GM06990 (cell line): ENCODE measurements at regions not wholly inside any gene's neighbourhood (a gene's known extent, or its start where the extent isn't known, plus 50 kb on each side); places are given as distances from the start of the nearest gene placed in this dataset.

ENCODE experiments used
- DNase-seq: peaks from one replicate; pipeline ENCODE4 v3.0.0-alpha.2; 2011; ENCODE audit not compliant: insufficient read length; ENCODE audit errors: extremely low read depth
- H3K27me3 ChIP-seq: replicated peaks from 2 replicates; pipeline ENCODE4 v1.6.0; 2011; ENCODE audit warnings: low read length; ENCODE audit not compliant: control insufficient read depth, insufficient read depth
- H3K36me3 ChIP-seq: 2 replicates; pipeline ENCODE4 v1.5.1; 2011; ENCODE audit warnings: low read length; ENCODE audit not compliant: control insufficient read depth, insufficient read depth
- H3K4me3 ChIP-seq: replicated peaks from 2 replicates; pipeline ENCODE4 v1.5.1; 2011; ENCODE audit warnings: low read depth, mild to moderate bottlenecking, control low read depth, low read length
- CTCF ChIP-seq: IDR thresholded peaks from 2 replicates; pipeline ENCODE4 v1.5.1; 2011; ENCODE audit warnings: low read length, control low read depth, mild to moderate bottlenecking, inconsistent platforms; ENCODE audit not compliant: insufficient read depth, poor library complexity, severe bottlenecking

- no peak for DNase-seq
- Histone ChIP-seq H3K36me3 (no peaks in the 10 kb centered on the region), H3K4me3 (no peak overlapping the region), H3K27me3 (no peaks in the 10 kb centered on the region)
- TF ChIP-seq CTCF, result no peak
Observed at GRCh38 chr6:145139140-145139850, 596.0 kb downstream of the EPM2A start.

GRCh38 chr6:145139895-145140294 is 595.4 kb downstream of the EPM2A start:
- no peaks in the 10 kb centered on the region for H3K27me3 ChIP-seq
- TF ChIP-seq CTCF, result no peak
- H3K4me3 ChIP-seq, result no peak overlapping the region
- no peak for DNase-seq
- no peaks in the 10 kb centered on the region for H3K36me3 ChIP-seq

GRCh38 chr6:145141572-145141971 is 593.7 kb downstream of the EPM2A start:
- TF ChIP-seq CTCF, result no peak
- DNase-seq, result no peak
- Histone ChIP-seq H3K36me3 (no peaks in the 10 kb centered on the region), H3K4me3 (no peak overlapping the region), H3K27me3 (no peaks in the 10 kb centered on the region)

DNA sequence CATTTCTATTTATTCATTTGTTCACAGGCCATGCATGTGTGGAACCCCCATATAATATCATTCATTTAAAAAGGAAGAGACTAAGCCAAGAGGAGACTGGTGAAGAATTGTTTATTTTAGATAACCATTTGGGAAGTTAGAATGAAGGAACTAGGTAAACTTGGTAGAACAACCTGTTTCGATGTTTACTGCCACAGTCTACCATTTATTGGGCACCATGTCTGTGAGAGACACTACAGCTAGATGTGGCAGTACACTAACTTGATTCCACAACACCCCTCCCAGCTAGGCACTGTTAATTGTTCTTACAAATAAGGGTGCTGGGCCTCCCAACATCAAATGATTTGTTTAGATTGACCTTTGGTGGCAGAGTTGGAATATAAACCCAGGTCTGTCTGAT is 592.4 kb downstream of the EPM2A start:
- H3K27me3 ChIP-seq, result no peaks in the 10 kb centered on the region
- TF ChIP-seq CTCF, result no peak
- DNase-seq, result no peak
- no peak overlapping the region for H3K4me3 ChIP-seq
- no peaks in the 10 kb centered on the region for H3K36me3 ChIP-seq

GRCh38 chr6:145143379-145143778 is 591.9 kb downstream of the EPM2A start:
- no peak for TF ChIP-seq CTCF
- H3K36me3 ChIP-seq, result no peaks in the 10 kb centered on the region

DNA sequence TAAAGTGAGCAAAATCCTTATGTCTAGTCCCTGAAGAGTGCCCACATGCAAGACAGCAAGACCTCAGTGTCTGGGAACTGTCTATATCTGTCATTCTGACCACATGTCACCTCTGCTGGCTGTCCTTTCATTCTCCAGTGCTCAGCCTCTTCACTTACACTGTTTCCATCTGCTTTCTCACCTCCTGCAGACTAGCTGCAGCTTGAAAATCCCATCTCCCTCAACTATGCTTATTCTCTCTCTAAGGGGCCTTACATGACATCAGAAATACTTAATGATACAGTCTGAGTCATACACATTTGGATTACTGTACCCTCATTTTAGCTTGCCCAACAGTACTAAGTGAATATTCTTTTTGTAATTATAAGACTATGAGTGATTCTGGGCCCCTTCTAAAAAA is 587.8 kb downstream of the EPM2A start:
- H3K4me3 ChIP-seq, result no peak overlapping the region
- no peaks in the 10 kb centered on the region for H3K36me3 ChIP-seq
- no peak for TF ChIP-seq CTCF
- H3K27me3 ChIP-seq, result no peaks in the 10 kb centered on the region
- DNase-seq, result no peak

More at GRCh38 chr6:145143379-145143778, 591.9 kb downstream of the EPM2A start:
- Histone ChIP-seq H3K27me3 (no peaks in the 10 kb centered on the region), H3K4me3 (no peak overlapping the region)
- DNase-seq, result no peak
